IMR-90 (cell line): ENCODE measurements at regions not wholly inside any gene's neighbourhood (a gene's known extent, or its start where the extent isn't known, plus 50 kb on each side); places are given as distances from the start of the nearest gene placed in this dataset.

ENCODE experiments used
- ATAC-seq: fragments of 200-7000 bp; cut with Tn5 transposase; 2 replicates; pipeline ENCODE4 v1.9.1; 2020; ENCODE audit warnings: low read depth, mild to moderate bottlenecking, moderate library complexity
- BruUV-seq: library from RNA; stranded (reverse); fragments of 400-500 nt; replicated peaks from 2 replicates; lab custom pipeline; 2021; lab: Mats Ljungman, UMichigan
- CTCF ChIA-PET: fragments of 300-600 bp; formaldehyde crosslinking; extraction: SDS; loops from one replicate; lab custom pipeline; 2021; ENCODE audit warnings: antibody characterized with exemption; lab: Yijun Ruan, JAX
- POLR2A ChIA-PET: fragments of 300-600 bp; sonication (Branson Sonifier 250); formaldehyde crosslinking; loops from one replicate; lab custom pipeline; 2022; ENCODE audit warnings: antibody characterized with exemption; ENCODE audit not compliant: unreplicated experiment; lab: Charles Lee
- DNase-seq: peaks from one replicate; pipeline ENCODE4 v3.0.0; 2013
- H2AFZ ChIP-seq: replicated peaks from 2 replicates; pipeline ENCODE3; 2013; ENCODE audit warnings: low read length, mild to moderate bottlenecking; ENCODE audit not compliant: poor library complexity
- H2AK5ac ChIP-seq: 2 replicates; pipeline ENCODE4 v1.6.1; 2013; ENCODE audit warnings: low read depth, low read length, inconsistent platforms
- H2AK9ac ChIP-seq: replicated peaks from 2 replicates; pipeline ENCODE3; 2013; ENCODE audit warnings: mild to moderate bottlenecking, low read depth, low read length, moderate library complexity; ENCODE audit not compliant: poor library complexity
- H2BK120ac ChIP-seq: 2 replicates; pipeline ENCODE4 v1.6.1; 2013; ENCODE audit warnings: low read depth, low read length, inconsistent platforms
- H2BK15ac ChIP-seq: 3 replicates; pipeline ENCODE4 v1.6.1; 2013; ENCODE audit warnings: low read depth, low read length, inconsistent platforms
- H2BK20ac ChIP-seq: 2 replicates; pipeline ENCODE4 v1.6.1; 2013; ENCODE audit warnings: low read depth, mild to moderate bottlenecking, inconsistent platforms, low read length, moderate library complexity
- H2BK5ac ChIP-seq: 2 replicates; pipeline ENCODE4 v1.6.1; 2013; ENCODE audit warnings: mild to moderate bottlenecking, low read depth, low read length, inconsistent platforms; ENCODE audit not compliant: poor library complexity, severe bottlenecking
- H3K14ac ChIP-seq: replicated peaks from 2 replicates; pipeline ENCODE4 v1.6.1; 2013; ENCODE audit warnings: low read depth, low read length, inconsistent platforms
- H3K18ac ChIP-seq: 2 replicates; pipeline ENCODE4 v1.6.1; 2013; ENCODE audit warnings: low read depth, low read length, control low read depth
- H3K23ac ChIP-seq: 2 replicates; pipeline ENCODE4 v1.6.1; 2013; ENCODE audit warnings: low read depth, low read length, inconsistent platforms
- H3K27ac ChIP-seq: 2 replicates; pipeline ENCODE4 v1.5.1; 2013; ENCODE audit warnings: mild to moderate bottlenecking, control low read depth, low read length; ENCODE audit not compliant: insufficient read depth
- H3K27me3 ChIP-seq: 2 replicates; pipeline ENCODE4 v1.6.1; 2013; ENCODE audit warnings: low read length; ENCODE audit not compliant: control insufficient read depth, insufficient read depth
- H3K36me3 ChIP-seq: 2 replicates; pipeline ENCODE4 v1.6.1; 2013; ENCODE audit warnings: low read length, mixed read lengths; ENCODE audit not compliant: control insufficient read depth, insufficient read depth
- H3K4ac ChIP-seq: 2 replicates; pipeline ENCODE4 v1.6.1; 2013; ENCODE audit warnings: low read depth, low read length, inconsistent platforms
- H3K4me1 ChIP-seq: 2 replicates; pipeline ENCODE4 v1.6.1; 2013; ENCODE audit warnings: low read length, mixed read lengths; ENCODE audit not compliant: control insufficient read depth, insufficient read depth
- H3K4me2 ChIP-seq: 2 replicates; pipeline ENCODE4 v1.6.1; 2013; ENCODE audit warnings: low read depth, mild to moderate bottlenecking, control low read depth, low read length, moderate library complexity
- H3K4me3 ChIP-seq: 2 replicates; pipeline ENCODE4 v1.5.1; 2013; ENCODE audit warnings: low read depth, mild to moderate bottlenecking, control low read depth, low read length, moderate library complexity; ENCODE audit not compliant: insufficient read depth
- H3K56ac ChIP-seq: 2 replicates; pipeline ENCODE4 v1.6.1; 2013; ENCODE audit warnings: low read length, inconsistent platforms; ENCODE audit not compliant: insufficient read depth; ENCODE audit errors: extremely low read depth
- H3K79me1 ChIP-seq, 2 experiments: 2 replicates each; pipeline ENCODE4 v1.6.1; 2013; ENCODE audit warnings: low read length in 2 of 2, inconsistent platforms in 1 of 2, low read depth in 1 of 2
- H3K9ac ChIP-seq: 2 replicates; pipeline ENCODE4 v1.6.1; 2013; ENCODE audit warnings: low read depth, low read length, control low read depth
- H3K9me1 ChIP-seq: 2 replicates; pipeline ENCODE4 v1.6.1; 2013; ENCODE audit warnings: low read length, inconsistent platforms; ENCODE audit not compliant: insufficient read depth
- H3K9me3 ChIP-seq: 2 replicates; pipeline ENCODE4 v1.6.1; 2013; ENCODE audit warnings: low read length; ENCODE audit not compliant: control insufficient read depth, insufficient read depth
- H4K20me1 ChIP-seq: 2 replicates; pipeline ENCODE4 v1.6.1; 2013; ENCODE audit warnings: low read length, inconsistent platforms; ENCODE audit not compliant: insufficient read depth
- H4K5ac ChIP-seq: 2 replicates; pipeline ENCODE4 v1.6.1; 2013; ENCODE audit warnings: mild to moderate bottlenecking, low read depth, low read length, control low read depth
- H4K8ac ChIP-seq, 2 experiments: 2 replicates each; pipeline ENCODE4 v1.6.1; 2013; ENCODE audit warnings: low read depth in 2 of 2, low read length in 2 of 2, control low read depth in 1 of 2, inconsistent platforms in 1 of 2
- H4K91ac ChIP-seq: 2 replicates; pipeline ENCODE4 v1.6.1; 2013; ENCODE audit warnings: low read depth, low read length, inconsistent platforms; ENCODE audit not compliant: insufficient read depth
- FOS ChIP-seq: fragments of 150-350 bp; IDR thresholded peaks from 2 replicates; pipeline ENCODE4 v1.6.1; 2016; ENCODE audit warnings: low read depth, low read length
- MAFK ChIP-seq: IDR thresholded peaks from 2 replicates; pipeline ENCODE4 v1.6.1; 2012; ENCODE audit warnings: low read depth, low read length, improper control_type of control experiment
- MXI1 ChIP-seq: IDR thresholded peaks from 2 replicates; pipeline ENCODE4 v1.6.1; 2012; ENCODE audit warnings: low read depth, mild to moderate bottlenecking, low read length, moderate library complexity, borderline replicate concordance
- NFE2L2 ChIP-seq: fragments of 150-350 bp; IDR thresholded peaks from 2 replicates; pipeline ENCODE4 v1.6.1; 2016; ENCODE audit warnings: low read depth, mild to moderate bottlenecking, low read length
- POLR2A ChIP-seq: IDR thresholded peaks from 2 replicates; pipeline ENCODE4 v1.6.1; 2012; ENCODE audit warnings: mild to moderate bottlenecking, low read depth, low read length
- RCOR1 ChIP-seq: IDR thresholded peaks from 2 replicates; pipeline ENCODE4 v1.6.1; 2012; ENCODE audit warnings: mild to moderate bottlenecking, low read length, improper control_type of control experiment; ENCODE audit not compliant: insufficient replicate concordance
- SMC3 ChIP-seq: fragments of 150-350 bp; IDR thresholded peaks from 2 replicates; pipeline ENCODE4 v1.6.1; 2016; ENCODE audit warnings: low read depth, mild to moderate bottlenecking, antibody characterized with exemption, low read length, moderate library complexity
- WGBS, 2 experiments: methylation state at CpG; one replicate each; pipeline versions ENCODE4 v1.1.5 to v1.1.7; 2013; ENCODE audit warnings: missing lambda C conversion rate in 2 of 2; ENCODE audit not compliant: insufficient read length in 1 of 2; ENCODE audit errors: extremely low coverage in 2 of 2; 5-methylcytosine and 5-hydroxymethylcytosine counted together
- dilution Hi-C: fragments of 300-500 bp; cut with HindIII; formaldehyde crosslinking; loops from one replicate; pipeline ENCODE4 v1.14.3; 2018; ENCODE audit warnings: low sequenced_read_pairs; ENCODE audit not compliant: unreplicated experiment
- in situ Hi-C: fragments of 300-500 bp; cut with MboI; formaldehyde crosslinking; loops from 3 replicates; pipeline ENCODE4 v1.14.3; 2019; ENCODE audit warnings: low sequenced_read_pairs, inconsistent platforms, mixed read lengths
- intact Hi-C: fragments of 100-400 bp; cut with micrococcal nuclease; formaldehyde crosslinking; loops from 2 replicates; pipeline ENCODE4 v1.10.0; 2022
- TF ChIP-seq, protein P1 (sequence below): fragments of 150-350 bp; IDR thresholded peaks from 2 replicates; pipeline ENCODE4 v1.6.1; 2016; ENCODE audit warnings: low read depth, mild to moderate bottlenecking, low read length, moderate library complexity, borderline replicate concordance
- TF ChIP-seq, protein P2 (sequence below): conservative IDR thresholded peaks from 2 replicates; pipeline ENCODE4 v1.5.1; 2012; ENCODE audit warnings: mild to moderate bottlenecking, low read depth, low read length, improper control_type of control experiment

DNA sequence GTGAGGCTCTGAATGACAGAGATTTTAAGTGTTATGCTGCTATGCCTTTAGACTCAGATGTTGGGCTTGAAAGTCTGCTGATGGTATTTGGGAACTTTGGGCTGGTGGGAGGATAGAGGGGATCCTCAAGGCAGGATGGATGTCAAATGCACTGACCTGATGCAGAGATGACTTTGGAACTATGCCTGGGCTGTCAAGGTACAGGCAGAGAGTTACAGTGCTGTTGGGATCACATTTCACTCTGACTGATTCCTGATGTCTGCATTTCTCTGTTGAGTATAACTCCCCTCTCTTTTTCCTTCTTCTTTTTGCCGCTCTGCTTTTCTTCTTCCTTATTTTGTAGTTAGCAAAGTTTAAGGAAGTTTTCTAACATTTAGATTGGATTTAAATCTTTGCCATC lies 271.8 kb upstream of the ARX start:
- no CpG with 5 or more reads among the region's 1 CpG for WGBS, 2 experiments
- Histone ChIP-seq H3K56ac (no peak overlapping the region), H4K91ac (no peak overlapping the region), H4K5ac (no peak overlapping the region), H3K4me3 (no peak overlapping the region), H2BK5ac (no peak overlapping the region), H3K9ac (no peak overlapping the region), H3K4me1 (no peaks in the 10 kb centered on the region), H3K23ac (no peak overlapping the region), H3K27me3 (no peaks in the 10 kb centered on the region), H3K4me2 (no peak overlapping the region), H2BK120ac (no peak overlapping the region), H2AK9ac (no peak overlapping the region), H3K27ac (no peak overlapping the region), H3K18ac (no peak overlapping the region), H3K4ac (no peak overlapping the region), H4K20me1 (no peaks in the 10 kb centered on the region), H2AK5ac (no peak overlapping the region), H3K14ac (no peak overlapping the region), H2BK15ac (no peak overlapping the region), H3K79me1 (no peaks in the 10 kb centered on the region), H2BK20ac (no peak overlapping the region), H3K36me3 (no peaks in the 10 kb centered on the region), H2AFZ (no peak overlapping the region), H3K9me1 (no peaks in the 10 kb centered on the region), H3K9me3 (no peaks in the 10 kb centered on the region), H4K8ac (no peak overlapping the region)
- ATAC-seq = no peak
- ChIA-PET POLR2A (no interaction called here), CTCF (no interaction called here)
- dilution Hi-C loops = no loop called here
- intact Hi-C loops = no loop called here
- in situ Hi-C loops = no loop called here
- no TSS peak for BruUV-seq
- TF ChIP-seq POLR2A = no peak
- no peak for TF ChIP-seq SMC3
- no peak for TF ChIP-seq NFE2L2
- no peak for TF ChIP-seq MAFK
- TF ChIP-seq, protein P1, sequence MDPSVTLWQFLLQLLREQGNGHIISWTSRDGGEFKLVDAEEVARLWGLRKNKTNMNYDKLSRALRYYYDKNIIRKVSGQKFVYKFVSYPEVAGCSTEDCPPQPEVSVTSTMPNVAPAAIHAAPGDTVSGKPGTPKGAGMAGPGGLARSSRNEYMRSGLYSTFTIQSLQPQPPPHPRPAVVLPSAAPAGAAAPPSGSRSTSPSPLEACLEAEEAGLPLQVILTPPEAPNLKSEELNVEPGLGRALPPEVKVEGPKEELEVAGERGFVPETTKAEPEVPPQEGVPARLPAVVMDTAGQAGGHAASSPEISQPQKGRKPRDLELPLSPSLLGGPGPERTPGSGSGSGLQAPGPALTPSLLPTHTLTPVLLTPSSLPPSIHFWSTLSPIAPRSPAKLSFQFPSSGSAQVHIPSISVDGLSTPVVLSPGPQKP = no peak
- no peak for TF ChIP-seq RCOR1
- TF ChIP-seq FOS = no peak
- no peak for TF ChIP-seq MXI1
- TF ChIP-seq, protein P2, sequence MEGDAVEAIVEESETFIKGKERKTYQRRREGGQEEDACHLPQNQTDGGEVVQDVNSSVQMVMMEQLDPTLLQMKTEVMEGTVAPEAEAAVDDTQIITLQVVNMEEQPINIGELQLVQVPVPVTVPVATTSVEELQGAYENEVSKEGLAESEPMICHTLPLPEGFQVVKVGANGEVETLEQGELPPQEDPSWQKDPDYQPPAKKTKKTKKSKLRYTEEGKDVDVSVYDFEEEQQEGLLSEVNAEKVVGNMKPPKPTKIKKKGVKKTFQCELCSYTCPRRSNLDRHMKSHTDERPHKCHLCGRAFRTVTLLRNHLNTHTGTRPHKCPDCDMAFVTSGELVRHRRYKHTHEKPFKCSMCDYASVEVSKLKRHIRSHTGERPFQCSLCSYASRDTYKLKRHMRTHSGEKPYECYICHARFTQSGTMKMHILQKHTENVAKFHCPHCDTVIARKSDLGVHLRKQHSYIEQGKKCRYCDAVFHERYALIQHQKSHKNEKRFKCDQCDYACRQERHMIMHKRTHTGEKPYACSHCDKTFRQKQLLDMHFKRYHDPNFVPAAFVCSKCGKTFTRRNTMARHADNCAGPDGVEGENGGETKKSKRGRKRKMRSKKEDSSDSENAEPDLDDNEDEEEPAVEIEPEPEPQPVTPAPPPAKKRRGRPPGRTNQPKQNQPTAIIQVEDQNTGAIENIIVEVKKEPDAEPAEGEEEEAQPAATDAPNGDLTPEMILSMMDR = no peak
- DNase-seq = no peak
